GM23338 (cell line): ENCODE measurements at regions not wholly inside any gene's neighbourhood (a gene's known extent, or its start where the extent isn't known, plus 50 kb on each side); places are given as distances from the start of the nearest gene placed in this dataset.

Experiments used
- ATAC-seq: fragments of 200-7000 bp; cut with Tn5 transposase; 3 replicates; pipeline ENCODE4 v1.9.1; 2020
- DNase-seq: peaks from one replicate; pipeline ENCODE4 v3.0.0-alpha.2; 2015; ENCODE audit warnings: low spot score
- H2AFZ ChIP-seq: fragments of 200-600 bp; sonication (generic); 2 replicates; pipeline ENCODE4 v1.8.0; 2016; ENCODE audit warnings: antibody characterized with exemption, mild to moderate bottlenecking, moderate library complexity
- H3F3A ChIP-seq: fragments of 200-600 bp; sonication (generic); replicated peaks from 2 replicates; pipeline ENCODE4 v1.8.0; 2017; ENCODE audit warnings: antibody characterized with exemption, mixed run types, low read depth
- H3K27ac ChIP-seq: fragments of 200-600 bp; sonication (generic); 2 replicates; pipeline ENCODE4 v1.6.1; 2016; ENCODE audit warnings: low read depth
- H3K27me3 ChIP-seq: fragments of 200-600 bp; sonication (generic); 2 replicates; pipeline ENCODE4 v1.8.0; 2016; ENCODE audit warnings: mild to moderate bottlenecking, mixed run types, moderate library complexity; ENCODE audit not compliant: insufficient read depth
- H3K36me3 ChIP-seq: fragments of 200-600 bp; sonication (generic); 2 replicates; pipeline ENCODE4 v1.8.0; 2016; ENCODE audit warnings: mild to moderate bottlenecking; ENCODE audit not compliant: insufficient read depth
- H3K4me1 ChIP-seq: fragments of 200-600 bp; sonication (generic); 2 replicates; pipeline ENCODE4 v1.8.0; 2016; ENCODE audit warnings: mild to moderate bottlenecking, moderate library complexity; ENCODE audit not compliant: insufficient read depth
- H3K4me2 ChIP-seq: fragments of 200-600 bp; sonication (generic); 2 replicates; pipeline ENCODE4 v1.7.1; 2017; ENCODE audit warnings: mixed run types
- H3K4me3 ChIP-seq: fragments of 200-600 bp; sonication (generic); 2 replicates; pipeline ENCODE4 v1.6.1; 2016; ENCODE audit warnings: mixed run types
- H3K79me2 ChIP-seq: fragments of 200-600 bp; sonication (generic); replicated peaks from 2 replicates; pipeline ENCODE4 v1.8.0; 2017; ENCODE audit warnings: mild to moderate bottlenecking; ENCODE audit not compliant: insufficient read depth
- H3K9me2 ChIP-seq: fragments of 200-600 bp; sonication (generic); 2 replicates; pipeline ENCODE4 v1.8.0; 2017; ENCODE audit not compliant: insufficient read depth
- H4K20me1 ChIP-seq: fragments of 200-600 bp; sonication (generic); replicated peaks from 2 replicates; pipeline ENCODE4 v1.8.0; 2017; ENCODE audit warnings: mild to moderate bottlenecking; ENCODE audit not compliant: insufficient read depth
- H3K27ac Mint-ChIP-seq: 2 replicates; pipeline ENCODE4 v1.8.0; 2020; ENCODE audit warnings: inconsistent platforms, mild to moderate bottlenecking, moderate library complexity, mixed read lengths
- H3K27me3 Mint-ChIP-seq: 3 replicates; pipeline ENCODE4 v1.8.0; 2022; ENCODE audit warnings: low read depth, mild to moderate bottlenecking, moderate library complexity, mixed read lengths, inconsistent platforms; ENCODE audit not compliant: insufficient read depth, poor library complexity
- H3K36me3 Mint-ChIP-seq: 3 replicates; pipeline ENCODE4 v1.8.0; 2021; ENCODE audit warnings: low read depth, mild to moderate bottlenecking, inconsistent platforms, moderate library complexity, mixed read lengths
- H3K4me1 Mint-ChIP-seq: 3 replicates; pipeline ENCODE4 v1.8.0; 2020; ENCODE audit warnings: mild to moderate bottlenecking, inconsistent platforms, mixed read lengths
- H3K4me3 Mint-ChIP-seq: 3 replicates; pipeline ENCODE4 v1.8.0; 2021; ENCODE audit warnings: moderate library complexity, mild to moderate bottlenecking, inconsistent platforms, mixed read lengths
- H3K9me3 Mint-ChIP-seq: 3 replicates; pipeline ENCODE4 v1.8.0; 2020; ENCODE audit warnings: moderate library complexity, mild to moderate bottlenecking, inconsistent platforms, mixed read lengths
- CREB1 ChIP-seq: fragments of 250-450 bp; sonication (Bioruptor Pico); IDR thresholded peaks from 2 replicates; pipeline ENCODE4 v1.5.0; 2020; ENCODE audit warnings: low read depth, mild to moderate bottlenecking, moderate library complexity
- CTCF ChIP-seq, 2 experiments: fragments of 200-600 bp in 1 of 2; sonication (generic) in 1 of 2; conservative IDR thresholded peaks; 2 replicates each; pipeline versions ENCODE4 v1.5.1 to v1.6.1; 2016 to 2017; ENCODE audit warnings: antibody characterized with exemption in 2 of 2, low read depth in 2 of 2, mild to moderate bottlenecking in 2 of 2, moderate library complexity in 1 of 2
- ETS1 ChIP-seq: IDR thresholded peaks from 2 replicates; pipeline ENCODE4 v1.6.1; 2016; ENCODE audit warnings: antibody characterized with exemption
- JUNB ChIP-seq: IDR thresholded peaks from one replicate; pipeline ENCODE4 v1.6.1; 2016; ENCODE audit warnings: antibody characterized with exemption; ENCODE audit not compliant: unreplicated experiment
- NANOG ChIP-seq: IDR thresholded peaks from 2 replicates; pipeline ENCODE4 v1.6.1; 2016; ENCODE audit warnings: antibody characterized with exemption, borderline replicate concordance
- REST ChIP-seq: IDR thresholded peaks from one replicate; pipeline ENCODE4 v1.6.1; 2018; ENCODE audit warnings: antibody characterized with exemption; ENCODE audit not compliant: unreplicated experiment
- STAT1 ChIP-seq: IDR thresholded peaks from one replicate; pipeline ENCODE4 v1.6.1; 2016; ENCODE audit warnings: antibody characterized with exemption; ENCODE audit not compliant: unreplicated experiment
- ZNF114 ChIP-seq: fragments of 250-450 bp; sonication (Bioruptor Pico); IDR thresholded peaks from 2 replicates; pipeline ENCODE4 v1.5.0; 2020; ENCODE audit warnings: mild to moderate bottlenecking, moderate library complexity
- ZNF331 ChIP-seq: fragments of 250-450 bp; sonication (Bioruptor Pico); IDR thresholded peaks from 2 replicates; pipeline ENCODE4 v1.5.0; 2020; ENCODE audit warnings: low read depth, mild to moderate bottlenecking, moderate library complexity

- Histone ChIP-seq H4K20me1 (no peaks in the 10 kb centered on the region), H3K27ac (no peak overlapping the region), H3K79me2 (no peaks in the 10 kb centered on the region), H3F3A (no peaks in the 10 kb centered on the region), H3K4me3 (no peak overlapping the region), H3K4me1 (no peaks in the 10 kb centered on the region), H3K9me2 (0 out of 2 replicates have a peak, but pooled peaks cover 5% of the 10 kb centered on the region), H3K4me2 (no peak overlapping the region), H2AFZ (no peak overlapping the region), H3K36me3 (no peaks in the 10 kb centered on the region), H3K27me3 (no peaks in the 10 kb centered on the region)
- peaks cover 4% of the 10 kb centered on the region; the same call in 1 of the 3 replicates for H3K4me1 Mint-ChIP-seq
- no peaks in the 10 kb centered on the region for H3K9me3 Mint-ChIP-seq
- H3K36me3 Mint-ChIP-seq: no peaks in the 10 kb centered on the region
- H3K4me3 Mint-ChIP-seq: no peak overlapping the region
- H3K27me3 Mint-ChIP-seq: no peaks in the 10 kb centered on the region
- H3K27ac Mint-ChIP-seq: no peak overlapping the region
- TF ChIP-seq ETS1 (no peak), REST (no peak), ZNF331 (CRISPR knock-in tag) (no peak), CTCF (conservative IDR thresholded peaks at IDR 0.05; ENCODE audit: low read depth in 2 of 2) (no peak), JUNB (no peak)
- no peak for ATAC-seq
- DNase-seq: no peak
Measured at GRCh38 chr1:29551123-29551936, 315.0 kb downstream of the PTPRU start.

- Histone ChIP-seq H3K9me2 (0 out of 2 replicates have a peak, but pooled peaks cover 5% of the 10 kb centered on the region), H3K4me1 (no peaks in the 10 kb centered on the region), H3K79me2 (no peaks in the 10 kb centered on the region), H3K27me3 (no peaks in the 10 kb centered on the region), H3K4me3 (no peak overlapping the region), H2AFZ (0 out of 2 replicates have a peak overlapping the region, but pooled peaks have one; percentile 43), H3K27ac (no peak overlapping the region), H3K4me2 (no peak overlapping the region), H3K36me3 (no peaks in the 10 kb centered on the region), H3F3A (no peaks in the 10 kb centered on the region), H4K20me1 (no peaks in the 10 kb centered on the region)
- peaks cover 4% of the 10 kb centered on the region; the same call in 1 of the 3 replicates for H3K4me1 Mint-ChIP-seq
- no peaks in the 10 kb centered on the region for H3K27me3 Mint-ChIP-seq
- H3K36me3 Mint-ChIP-seq: no peaks in the 10 kb centered on the region
- peak; percentile 7 for DNase-seq
- no peak overlapping the region for H3K4me3 Mint-ChIP-seq
- H3K9me3 Mint-ChIP-seq: no peaks in the 10 kb centered on the region
- no peak overlapping the region for H3K27ac Mint-ChIP-seq
- peak; percentile 77 for ATAC-seq
- no peak for TF ChIP-seq ZNF114 (CRISPR knock-in tag)
- no peak for TF ChIP-seq CREB1 (CRISPR knock-in tag)
- no peak for TF ChIP-seq JUNB
- no peak for TF ChIP-seq REST
- TF ChIP-seq NANOG: no peak
- no peak for TF ChIP-seq ETS1
- TF ChIP-seq STAT1: no peak
Measured at GRCh38 chr1:29550119-29550841, 314.0 kb downstream of the PTPRU start.
